ENCODE measurements at regions not wholly inside any gene's neighbourhood (a gene's known extent, or its start where the extent isn't known, plus 50 kb on each side); places are given as distances from the start of the nearest gene placed in this dataset.

- POLR2A ChIA-PET (ENCODE audit: partially characterized antibody), result no interaction called here
- no peak for TF ChIP-seq CEBPB (IDR thresholded peaks at IDR 0.05; ENCODE audit: low read depth, low read length)
- TF ChIP-seq BACH1 (IDR thresholded peaks at IDR 0.05; ENCODE audit: low read length), result no peak
- no peak for TF ChIP-seq E2F6 (IDR thresholded peaks at IDR 0.05)
- TF ChIP-seq CBX5 (IDR thresholded peaks at IDR 0.05; ENCODE audit: low read depth, low read length), result no peak
- TF ChIP-seq EZH2 (IDR thresholded peaks at IDR 0.05; ENCODE audit: low read depth, low read length, severe bottlenecking), result no peak
Observed at GRCh38 chr17:83196366-83196765, 117.0 kb downstream of the METRNL start.

More at GRCh38 chr17:83196366-83196765, 117.0 kb downstream of the METRNL start:
- H3K14ac ChIP-seq (ENCODE audit: insufficient read length), result no peak overlapping the region
- H2BK12ac ChIP-seq (ENCODE audit: low read depth, low read length), result no peak overlapping the region
- no peak overlapping the region for H3K4ac ChIP-seq (replicated peaks; ENCODE audit: insufficient read length, low read depth, low read length)
- H2AK5ac ChIP-seq (ENCODE audit: low read depth, low read length), result no peak overlapping the region
- H2BK20ac ChIP-seq (ENCODE audit: low read length), result no peak overlapping the region
- H2AFZ ChIP-seq (ENCODE audit: low read length), result no peak overlapping the region
- no peaks in the 10 kb centered on the region for H3K23me2 ChIP-seq (ENCODE audit: low read depth, low read length)
- no peak for DNase-seq (ENCODE audit: low read depth in 1 of 2, low spot score in 2 of 2)
- no peak for FAIRE-seq
- no peak overlapping the region for H3K4me3 ChIP-seq (ENCODE audit: extremely low read depth in 1 of 4, insufficient read depth in 2 of 4, low read depth in 3 of 4, low read length in 4 of 4)
- H3K36me3 ChIP-seq (ENCODE audit: control insufficient read depth in 2 of 4, insufficient read depth in 4 of 4, low read length in 3 of 4), result no peaks in the 10 kb centered on the region
- H4K5ac ChIP-seq (ENCODE audit: insufficient read length, low read depth, low read length), result no peak overlapping the region
- H3K56ac ChIP-seq (replicated peaks; ENCODE audit: insufficient read length, low read depth, low read length), result no peak overlapping the region
- H4K91ac ChIP-seq (replicated peaks; ENCODE audit: insufficient read length, low read length), result no peak overlapping the region
- no peak overlapping the region for H3K9ac ChIP-seq (replicated peaks in 1 of 4; ENCODE audit: extremely low read depth in 1 of 4, low read depth in 3 of 4, low read length in 3 of 4)
- H2BK5ac ChIP-seq (ENCODE audit: low read depth, low read length), result no peak overlapping the region
- H4K8ac ChIP-seq (ENCODE audit: extremely low read depth, insufficient read depth, low read length), result no peak overlapping the region
- no peak overlapping the region for H2BK15ac ChIP-seq (ENCODE audit: low read length)
- H3K27ac ChIP-seq (ENCODE audit: low read depth, low read length), result no peak overlapping the region
- CTCF ChIA-PET (ENCODE audit: partially characterized antibody), result no interaction called here
- H3K18ac ChIP-seq (ENCODE audit: extremely low read depth, low read length), result no peak overlapping the region
- H3K79me2 ChIP-seq (ENCODE audit: control insufficient read depth in 1 of 2, insufficient read depth in 2 of 2, low read length in 2 of 2), result no peaks in the 10 kb centered on the region
- H3K4me1 ChIP-seq (replicated peaks in 1 of 4; ENCODE audit: control insufficient read depth in 3 of 4, insufficient read depth in 4 of 4, low read length in 3 of 4), result no peaks in the 10 kb centered on the region
- H3K23ac ChIP-seq (ENCODE audit: insufficient read length), result no peak overlapping the region
- H3K9me3 ChIP-seq (ENCODE audit: insufficient read depth in 2 of 2, low read depth in 1 of 2, low read length in 1 of 2), result peaks cover 66 to 89% of the 10 kb centered on the region in 2 experiments
- H3K4me2 ChIP-seq (ENCODE audit: insufficient read depth in 1 of 2, low read depth in 2 of 2, low read length in 2 of 2), result no peak overlapping the region
- no peaks in the 10 kb centered on the region for H3K79me1 ChIP-seq (ENCODE audit: low read depth, low read length)
- WGBS, 2 experiments (ENCODE audit: extremely low coverage in 1 of 2, insufficient coverage in 1 of 2, insufficient read length in 1 of 2, insufficient replicate concordance in 2 of 2, low coverage in 1 of 2, low lambda C conversion rate in 2 of 2, missing lambda C conversion rate in 1 of 2), result 92% methylated on average over 10 of the region's 10 CpGs; no CpG with 5 or more reads in 1 of the 2 experiments
- H2BK120ac ChIP-seq (replicated peaks; ENCODE audit: low read depth, low read length), result no peak overlapping the region
- no peaks in the 10 kb centered on the region for H3K27me3 ChIP-seq (replicated peaks in 1 of 4; ENCODE audit: control insufficient read depth in 3 of 4, extremely low read depth in 1 of 4, insufficient read depth in 3 of 4, low read length in 3 of 4)
- H4K20me1 ChIP-seq (replicated peaks in 1 of 2; ENCODE audit: control insufficient read depth in 1 of 2, insufficient read depth in 2 of 2, low read length in 2 of 2), result no peaks in the 10 kb centered on the region
